Ovary (tissue), 7 donors: ENCODE measurements at regions not wholly inside any gene's neighbourhood (a gene's known extent, or its start where the extent isn't known, plus 50 kb on each side); places are given as distances from the start of the nearest gene placed in this dataset.
"Not testable (repeated sequence)": the region's sequence is repeated elsewhere in the genome, so short reads cannot be mapped to it uniquely, and the experiment has no call there.

Experiments
- DNase-seq, 5 donors: peaks; one replicate each; pipeline ENCODE4 v3.0.0-alpha.2; 2019 to 2020
- H3K27ac ChIP-seq, 2 donors: fragments of 200-600 bp; one replicate each; pipeline versions ENCODE4 v1.5.1 to v1.8.0; 2019 to 2022
- H3K27me3 ChIP-seq: fragments of 200-600 bp; one replicate; pipeline ENCODE4 v1.8.0; 2022
- H3K36me3 ChIP-seq: fragments of 200-600 bp; sonication (generic); one replicate; pipeline ENCODE4 v1.5.1; 2019
- H3K4me1 ChIP-seq: one replicate; pipeline ENCODE4 v1.8.1; 2013; ENCODE audit warnings: mild to moderate bottlenecking, moderate library complexity; ENCODE audit not compliant: insufficient read depth
- H3K4me3 ChIP-seq: fragments of 200-600 bp; sonication (generic); one replicate; pipeline ENCODE4 v1.5.1; 2017
- H3K9me3 ChIP-seq, 2 donors: fragments of 200-600 bp in 1 of 2; sonication (generic) in 1 of 2; one replicate each; pipeline versions ENCODE4 v1.5.1 to v1.8.1; 2013 to 2019; ENCODE audit warnings: mild to moderate bottlenecking in 1 of 2, moderate library complexity in 1 of 2
- EP300 ChIP-seq: sonication (generic); formaldehyde crosslinking; IDR thresholded peaks from one replicate; pipeline ENCODE4 v1.6.1; 2017; ENCODE audit warnings: antibody characterized with exemption
- POLR2A ChIP-seq: fragments of 450-650 bp; IDR thresholded peaks from one replicate; pipeline ENCODE4 v1.6.1; 2017; ENCODE audit warnings: antibody characterized with exemption, mild to moderate bottlenecking, moderate library complexity
- WGBS, 3 donors: extraction: QIAGEN DNeasy Blood & Tissue Kit in 1 of 3; methylation state at CpG; one replicate each; pipeline versions ENCODE4 v1.1.5 to v1.1.7; 2013 to 2017; 5-methylcytosine and 5-hydroxymethylcytosine counted together
- intact Hi-C, 4 donors: fragments of 100-400 bp; cut with DNase I; formaldehyde crosslinking; loops; one replicate each; pipeline versions ENCODE4 v1.11.0 to v1.15.1; 2022 to 2023
- TF ChIP-seq, protein P1 (sequence below), 3 donors: fragments of 450-650 bp in 2 of 3; fragments of 200-600 bp in 1 of 3; IDR thresholded peaks; one replicate each; pipeline versions ENCODE4 v1.5.1 to v1.8.0; 2016 to 2022; ENCODE audit warnings: antibody characterized with exemption in 3 of 3, mild to moderate bottlenecking in 1 of 3
- donor health status: DM: no; HTN: no; CAD: no; lungs with moderate emphysema.
- donor health status: DM: no; HTN: no; CAD: no.
- donor health status: Bipolar disorder and iron deficiency.
- donor health status: DM: no; HTN: no; CAD: no.
- donor health status: DM: yes; HTN: yes; CAD: no.

DNA sequence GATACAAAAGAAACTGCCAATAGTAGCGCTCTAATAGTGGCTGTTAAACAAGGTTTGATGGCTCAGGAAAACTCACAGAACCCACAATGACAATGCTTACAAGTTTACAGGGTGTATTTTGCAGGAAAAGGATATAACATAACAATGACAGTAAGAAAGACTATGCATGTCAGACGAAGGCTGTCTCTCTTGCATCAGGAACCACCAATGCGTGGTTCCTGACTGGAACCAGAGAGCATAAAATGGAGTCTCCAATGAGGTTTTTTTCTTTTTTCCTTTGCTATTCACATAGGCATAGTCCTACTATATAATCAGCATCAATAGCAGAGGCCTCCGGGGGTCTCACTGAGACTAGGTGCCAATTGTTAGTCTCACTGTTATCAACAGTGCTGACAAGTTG lies 120.4 kb upstream of the STEAP1 start:
- no peak for TF ChIP-seq EP300
- no peak for TF ChIP-seq POLR2A
- TF ChIP-seq, protein P1, sequence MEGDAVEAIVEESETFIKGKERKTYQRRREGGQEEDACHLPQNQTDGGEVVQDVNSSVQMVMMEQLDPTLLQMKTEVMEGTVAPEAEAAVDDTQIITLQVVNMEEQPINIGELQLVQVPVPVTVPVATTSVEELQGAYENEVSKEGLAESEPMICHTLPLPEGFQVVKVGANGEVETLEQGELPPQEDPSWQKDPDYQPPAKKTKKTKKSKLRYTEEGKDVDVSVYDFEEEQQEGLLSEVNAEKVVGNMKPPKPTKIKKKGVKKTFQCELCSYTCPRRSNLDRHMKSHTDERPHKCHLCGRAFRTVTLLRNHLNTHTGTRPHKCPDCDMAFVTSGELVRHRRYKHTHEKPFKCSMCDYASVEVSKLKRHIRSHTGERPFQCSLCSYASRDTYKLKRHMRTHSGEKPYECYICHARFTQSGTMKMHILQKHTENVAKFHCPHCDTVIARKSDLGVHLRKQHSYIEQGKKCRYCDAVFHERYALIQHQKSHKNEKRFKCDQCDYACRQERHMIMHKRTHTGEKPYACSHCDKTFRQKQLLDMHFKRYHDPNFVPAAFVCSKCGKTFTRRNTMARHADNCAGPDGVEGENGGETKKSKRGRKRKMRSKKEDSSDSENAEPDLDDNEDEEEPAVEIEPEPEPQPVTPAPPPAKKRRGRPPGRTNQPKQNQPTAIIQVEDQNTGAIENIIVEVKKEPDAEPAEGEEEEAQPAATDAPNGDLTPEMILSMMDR (IDR thresholded peaks at IDR 0.05) = no peak
- H3K27me3 ChIP-seq = no peaks in the 10 kb centered on the region
- DNase-seq = no peak
- H3K4me3 ChIP-seq = no peak overlapping the region
- intact Hi-C loops = no loop called here
- no peaks in the 10 kb centered on the region for H3K4me1 ChIP-seq
- H3K9me3 ChIP-seq = no peaks in the 10 kb centered on the region
- no peaks in the 10 kb centered on the region for H3K36me3 ChIP-seq
- 89 to 93% (median 92%) methylated on average over 4 of the region's 4 CpGs for WGBS, 3 donors
- no peak overlapping the region for H3K27ac ChIP-seq

DNA sequence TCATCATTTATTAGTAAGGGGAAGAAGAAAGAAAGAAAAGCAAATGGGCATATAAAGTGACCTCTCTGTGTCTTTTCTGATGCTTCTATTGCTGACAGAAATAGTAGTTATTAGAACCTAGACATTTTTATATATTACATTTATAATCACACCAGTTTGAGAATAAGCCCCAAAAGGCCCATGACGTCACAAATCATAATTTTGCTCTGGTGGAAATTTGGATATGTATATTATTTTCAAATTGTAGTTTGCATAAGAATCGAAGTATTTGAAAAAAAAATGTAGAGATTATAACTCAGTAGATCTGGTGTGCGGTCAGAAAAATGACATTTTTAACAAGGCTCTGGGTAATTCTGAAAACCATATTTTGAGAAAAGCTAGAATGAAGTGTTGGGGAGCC lies 101.2 kb upstream of the STEAP1 start:
- DNase-seq = no peak
- intact Hi-C loops = no loop called here
- Histone ChIP-seq H3K36me3 (no peaks in the 10 kb centered on the region), H3K9me3 (no peaks in the 10 kb centered on the region), H3K27me3 (no peaks in the 10 kb centered on the region), H3K4me1 (no peaks in the 10 kb centered on the region), H3K27ac (no peak overlapping the region), H3K4me3 (no peak overlapping the region)
- WGBS, 3 donors = 61 to 92% (median 84%) methylated on average over 3 of the region's 3 CpGs
- TF ChIP-seq, protein P1 (IDR thresholded peaks at IDR 0.05) = no peak
- TF ChIP-seq POLR2A (no peak), EP300 (no peak)

DNA sequence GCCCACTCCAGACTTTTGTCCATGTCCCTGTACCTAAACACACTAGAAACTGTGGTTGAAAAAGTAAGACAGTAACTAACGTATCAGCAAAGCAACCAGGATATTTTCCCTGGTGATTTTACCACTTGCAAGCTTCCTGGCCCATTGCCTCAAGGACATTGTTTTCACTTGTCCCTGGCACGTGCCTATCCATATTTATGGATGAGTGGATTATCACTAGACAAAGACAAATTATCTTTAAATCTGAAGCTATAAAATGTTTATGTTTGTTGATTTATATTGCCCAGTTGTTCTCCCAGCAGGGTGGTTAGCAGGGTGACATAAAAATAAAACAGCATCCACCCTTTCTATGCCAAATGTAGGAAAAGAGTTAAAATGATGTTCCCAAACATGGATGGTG lies 93.2 kb upstream of the STEAP1 start:
- no peaks in the 10 kb centered on the region for H3K36me3 ChIP-seq
- DNase-seq = no peak
- WGBS, 3 donors = 4 to 17% (median 6%) methylated on average over 2 of the region's 2 CpGs
- TF ChIP-seq POLR2A (no peak), EP300 (no peak)
- TF ChIP-seq, protein P1 (IDR thresholded peaks at IDR 0.05) = no peak
- H3K4me1 ChIP-seq = no peaks in the 10 kb centered on the region
- no peak overlapping the region for H3K4me3 ChIP-seq
- intact Hi-C loops = no loop called here
- H3K9me3 ChIP-seq = no peaks in the 10 kb centered on the region
- H3K27me3 ChIP-seq = no peaks in the 10 kb centered on the region
- H3K27ac ChIP-seq = no peak overlapping the region

DNA sequence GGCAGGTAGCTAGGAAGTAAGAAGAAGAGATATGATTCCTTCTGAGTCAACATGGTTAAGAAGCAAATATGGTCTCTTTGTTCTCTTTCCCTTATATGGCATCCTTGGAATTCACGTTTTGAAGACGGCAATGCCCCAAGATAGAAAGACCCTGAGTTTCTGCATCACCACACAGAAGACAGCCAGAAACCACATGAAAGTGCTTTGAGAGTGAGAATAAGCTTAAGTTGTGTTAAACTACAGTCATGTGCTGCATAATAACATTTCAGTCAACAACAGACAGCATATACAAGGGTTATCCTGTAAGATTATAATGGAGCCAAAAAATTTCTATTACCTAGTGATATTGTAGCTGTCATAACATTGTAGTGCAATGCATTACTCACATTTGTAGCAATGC lies 89.9 kb upstream of the STEAP1 start:
- no peaks in the 10 kb centered on the region for H3K4me1 ChIP-seq
- 73 to 80% (median 77%) methylated on average over 2 of the region's 2 CpGs for WGBS, 3 donors
- TF ChIP-seq EP300 (no peak), POLR2A (no peak)
- TF ChIP-seq, protein P1 (IDR thresholded peaks at IDR 0.05) = no peak
- H3K4me3 ChIP-seq = no peak overlapping the region
- no peaks in the 10 kb centered on the region for H3K36me3 ChIP-seq
- no peak overlapping the region for H3K27ac ChIP-seq
- no peaks in the 10 kb centered on the region for H3K27me3 ChIP-seq
- no peaks in the 10 kb centered on the region for H3K9me3 ChIP-seq
- intact Hi-C loops = no loop called here
- no peak for DNase-seq

DNA sequence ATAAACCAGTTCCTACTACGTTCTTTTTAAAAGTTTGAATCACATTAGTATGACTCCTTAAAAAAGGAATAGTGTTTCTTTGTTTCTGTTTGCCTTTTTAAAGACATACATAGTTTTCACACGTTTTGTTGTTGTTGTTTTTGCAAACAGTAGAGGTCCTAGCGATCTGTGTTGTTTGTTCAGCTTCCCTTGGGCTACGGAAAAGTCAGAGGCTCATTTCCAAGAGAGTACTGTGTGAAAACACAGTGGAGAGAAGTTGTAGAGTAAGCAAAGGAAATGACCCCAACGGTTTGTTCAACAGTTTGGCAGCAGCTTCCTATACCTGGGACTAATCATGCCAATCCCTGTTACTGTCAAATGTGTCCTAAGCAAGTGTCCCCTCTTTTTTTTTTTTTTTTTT lies 87.1 kb upstream of the STEAP1 start:
- Histone ChIP-seq H3K4me3 (no peak overlapping the region), H3K27ac (no peak overlapping the region), H3K36me3 (no peaks in the 10 kb centered on the region), H3K27me3 (no peaks in the 10 kb centered on the region), H3K4me1 (no peaks in the 10 kb centered on the region), H3K9me3 (no peaks in the 10 kb centered on the region)
- no peak for DNase-seq
- intact Hi-C loops = no loop called here
- TF ChIP-seq EP300 (no peak), POLR2A (no peak)
- TF ChIP-seq, protein P1 (IDR thresholded peaks at IDR 0.05) = no peak
- WGBS, 3 donors = 9 to 13% (median 11%) methylated on average over 5 of the region's 5 CpGs

DNA sequence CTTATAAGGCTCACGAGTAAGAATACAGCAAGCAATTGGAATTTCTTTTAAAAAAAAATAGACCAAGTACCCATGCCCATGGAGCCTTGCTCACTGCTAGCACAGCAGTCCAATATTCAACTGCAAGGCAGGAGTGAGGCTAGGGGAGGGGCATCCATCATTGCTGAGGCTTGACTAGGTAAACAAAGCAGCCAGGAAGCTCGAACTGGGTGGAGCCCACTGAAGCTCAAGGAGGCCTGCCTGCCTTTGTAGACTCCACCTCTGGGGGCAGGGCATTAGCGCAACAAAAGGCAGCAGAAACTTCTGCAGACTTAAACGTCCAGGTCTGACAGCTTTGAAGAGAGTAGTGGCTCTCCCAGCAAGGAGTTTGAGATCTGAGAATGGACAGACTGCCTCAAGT lies 84.0 kb upstream of the STEAP1 start:
- DNase-seq, H3K4me1 ChIP-seq, H3K36me3 ChIP-seq, H3K27ac ChIP-seq, H3K27me3 ChIP-seq, H3K4me3 ChIP-seq, intact Hi-C loops, H3K9me3 ChIP-seq: not testable (repeated sequence)
- WGBS, 3 donors = 46 to 56% (median 53%) methylated on average over 4 of the region's 4 CpGs
